ENCODE measurements at regions not wholly inside any gene's neighbourhood (a gene's known extent, or its start where the extent isn't known, plus 50 kb on each side); places are given as distances from the start of the nearest gene placed in this dataset.

GRCh38 chr22:49204599-49205482 is 622.8 kb downstream of the BRD1 start:
- WGBS, 2 donors (ENCODE audit: extremely low coverage in 2 of 2, insufficient read length in 2 of 2, insufficient replicate concordance in 1 of 2), result no CpG with 5 or more reads among the region's 22 CpGs
- H2BK5ac ChIP-seq (ENCODE audit: low read length), result no peak overlapping the region
- H3K4me1 ChIP-seq (ENCODE audit: control insufficient read depth in 2 of 2, insufficient read depth in 1 of 2, low read depth in 1 of 2, low read length in 2 of 2), result no peaks in the 10 kb centered on the region
- H2BK120ac ChIP-seq (ENCODE audit: low read depth, low read length), result no peak overlapping the region
- peak overlapping the region; percentile 76 for H3K18ac ChIP-seq (ENCODE audit: low read length)
- no peak overlapping the region for H4K91ac ChIP-seq (ENCODE audit: low read depth, low read length, poor library complexity)
- H3K4me2 ChIP-seq (ENCODE audit: insufficient read depth, low read length, poor library complexity, severe bottlenecking), result no peak overlapping the region
- no peaks in the 10 kb centered on the region for H3K79me1 ChIP-seq (ENCODE audit: low read depth, low read length)
- H2AK5ac ChIP-seq (ENCODE audit: low read depth, low read length), result no peak overlapping the region
- DNase-seq (ENCODE audit: low spot score), result no peak
- no peaks in the 10 kb centered on the region for H3K27me3 ChIP-seq (ENCODE audit: control insufficient read depth in 3 of 3, insufficient read depth in 3 of 3, low read depth in 1 of 3, low read length in 3 of 3)
- H3K23ac ChIP-seq (ENCODE audit: low read depth, low read length, poor library complexity), result peak overlapping the region; percentile 45
- no peak overlapping the region for H2BK15ac ChIP-seq (ENCODE audit: low read length)
- no peak overlapping the region for H3K4me3 ChIP-seq (ENCODE audit: low read length in 2 of 2)
- no peak overlapping the region for H2AFZ ChIP-seq (ENCODE audit: low read length)
- no peak overlapping the region for H2BK12ac ChIP-seq (ENCODE audit: low read length)
- no peaks in the 10 kb centered on the region for H3K36me3 ChIP-seq (replicated peaks in 1 of 2; ENCODE audit: control insufficient read depth in 2 of 2, insufficient read depth in 2 of 2, low read length in 2 of 2)
- H3K27ac ChIP-seq (replicated peaks; ENCODE audit: low read length), result no peak overlapping the region
- H4K8ac ChIP-seq (ENCODE audit: low read depth, low read length), result no peak overlapping the region
- H3K9me3 ChIP-seq (replicated peaks in 1 of 2; ENCODE audit: control insufficient read depth in 2 of 2, insufficient read depth in 1 of 2, low read depth in 1 of 2, low read length in 2 of 2), result peaks cover 0 to 2% of the 10 kb centered on the region in 2 donors
- H3K9ac ChIP-seq (ENCODE audit: low read depth, low read length, poor library complexity), result peak overlapping the region; percentile 53
- H3K14ac ChIP-seq (ENCODE audit: low read length), result no peak overlapping the region
- no peak overlapping the region for H3K4ac ChIP-seq (ENCODE audit: low read length)

- no CpG with 5 or more reads among the region's 32 CpGs for WGBS, 2 donors (ENCODE audit: extremely low coverage in 2 of 2, insufficient read length in 2 of 2, insufficient replicate concordance in 1 of 2)
- Histone ChIP-seq H3K14ac (ENCODE audit: low read length) (no peak overlapping the region), H2BK120ac (ENCODE audit: low read depth, low read length) (no peak overlapping the region), H2BK12ac (ENCODE audit: low read length) (no peak overlapping the region), H3K4me3 (ENCODE audit: low read length in 2 of 2) (no peak overlapping the region), H3K23ac (ENCODE audit: low read depth, low read length, poor library complexity) (no peak overlapping the region), H2AK5ac (ENCODE audit: low read depth, low read length) (no peak overlapping the region), H3K27me3 (ENCODE audit: control insufficient read depth in 3 of 3, insufficient read depth in 3 of 3, low read depth in 1 of 3, low read length in 3 of 3) (peaks cover 0 to 3% (median 0%) of the 10 kb centered on the region in 3 experiments), H3K4me2 (ENCODE audit: insufficient read depth, low read length, poor library complexity, severe bottlenecking) (no peak overlapping the region), H3K79me1 (ENCODE audit: low read depth, low read length) (no peaks in the 10 kb centered on the region), H3K9me3 (replicated peaks in 1 of 2; ENCODE audit: control insufficient read depth in 2 of 2, insufficient read depth in 1 of 2, low read depth in 1 of 2, low read length in 2 of 2) (peaks cover 0 to 2% of the 10 kb centered on the region in 2 donors), H3K4me1 (ENCODE audit: control insufficient read depth in 2 of 2, insufficient read depth in 1 of 2, low read depth in 1 of 2, low read length in 2 of 2) (no peaks in the 10 kb centered on the region), H2AFZ (ENCODE audit: low read length) (no peak overlapping the region), H4K8ac (ENCODE audit: low read depth, low read length) (no peak overlapping the region), H3K4ac (ENCODE audit: low read length) (no peak overlapping the region), H3K9ac (ENCODE audit: low read depth, low read length, poor library complexity) (no peak overlapping the region), H4K91ac (ENCODE audit: low read depth, low read length, poor library complexity) (no peak overlapping the region), H2BK5ac (ENCODE audit: low read length) (no peak overlapping the region), H3K36me3 (replicated peaks in 1 of 2; ENCODE audit: control insufficient read depth in 2 of 2, insufficient read depth in 2 of 2, low read length in 2 of 2) (no peaks in the 10 kb centered on the region), H2BK15ac (ENCODE audit: low read length) (no peak overlapping the region), H3K27ac (replicated peaks; ENCODE audit: low read length) (no peak overlapping the region), H3K18ac (ENCODE audit: low read length) (no peak overlapping the region)
- DNase-seq (ENCODE audit: low spot score), result no peak
These were observed 623.6 kb downstream of the BRD1 start for GRCh38 chr22:49203859-49204598.

- H4K91ac ChIP-seq (ENCODE audit: low read depth, low read length, poor library complexity), result no peak overlapping the region
- H3K18ac ChIP-seq (ENCODE audit: low read length), result no peak overlapping the region
- H3K14ac ChIP-seq (ENCODE audit: low read length), result no peak overlapping the region
- no peak overlapping the region for H3K4ac ChIP-seq (ENCODE audit: low read length)
- no peaks in the 10 kb centered on the region for H3K36me3 ChIP-seq (replicated peaks in 1 of 2; ENCODE audit: control insufficient read depth in 2 of 2, insufficient read depth in 2 of 2, low read length in 2 of 2)
- H4K8ac ChIP-seq (ENCODE audit: low read depth, low read length), result no peak overlapping the region
- no peak overlapping the region for H3K23ac ChIP-seq (ENCODE audit: low read depth, low read length, poor library complexity)
- H3K4me1 ChIP-seq (ENCODE audit: control insufficient read depth in 2 of 2, insufficient read depth in 1 of 2, low read depth in 1 of 2, low read length in 2 of 2), result peaks cover 0 to under 1% of the 10 kb centered on the region in 2 donors
- no peak overlapping the region for H3K4me2 ChIP-seq (ENCODE audit: insufficient read depth, low read length, poor library complexity, severe bottlenecking)
- H2BK15ac ChIP-seq (ENCODE audit: low read length), result no peak overlapping the region
- DNase-seq (ENCODE audit: low spot score), result no peak
- H2AK5ac ChIP-seq (ENCODE audit: low read depth, low read length), result no peak overlapping the region
- H2BK5ac ChIP-seq (ENCODE audit: low read length), result no peak overlapping the region
- no peak overlapping the region for H2AFZ ChIP-seq (ENCODE audit: low read length)
- no peak overlapping the region for H2BK120ac ChIP-seq (ENCODE audit: low read depth, low read length)
- no peaks in the 10 kb centered on the region for H3K79me1 ChIP-seq (ENCODE audit: low read depth, low read length)
- no peak overlapping the region for H3K4me3 ChIP-seq (ENCODE audit: low read length in 2 of 2)
- H3K9ac ChIP-seq (ENCODE audit: low read depth, low read length, poor library complexity), result no peak overlapping the region
- H2BK12ac ChIP-seq (ENCODE audit: low read length), result no peak overlapping the region
- H3K27ac ChIP-seq (replicated peaks; ENCODE audit: low read length), result no peak overlapping the region
- H3K9me3 ChIP-seq (replicated peaks in 1 of 2; ENCODE audit: control insufficient read depth in 2 of 2, insufficient read depth in 1 of 2, low read depth in 1 of 2, low read length in 2 of 2), result peaks cover 0 to 2% of the 10 kb centered on the region in 2 donors
- WGBS, 2 donors (ENCODE audit: extremely low coverage in 2 of 2, insufficient read length in 2 of 2, insufficient replicate concordance in 1 of 2), result no CpG with 5 or more reads among the region's 38 CpGs
- H3K27me3 ChIP-seq (ENCODE audit: control insufficient read depth in 3 of 3, insufficient read depth in 3 of 3, low read depth in 1 of 3, low read length in 3 of 3), result peaks cover 0 to 8% (median 0%) of the 10 kb centered on the region in 3 experiments
These were observed 624.4 kb downstream of the BRD1 start for GRCh38 chr22:49203091-49203858.
